Osteoblast (primary cell): ENCODE measurements at regions not wholly inside any gene's neighbourhood (a gene's known extent, or its start where the extent isn't known, plus 50 kb on each side); places are given as distances from the start of the nearest gene placed in this dataset.

Source experiments
- DNase-seq: peaks from one replicate; pipeline ENCODE4 v3.0.0; 2011; ENCODE audit warnings: low spot score, mixed read lengths; ENCODE audit not compliant: insufficient read length; ENCODE audit errors: missing footprints
- H2AFZ ChIP-seq: 2 replicates; pipeline ENCODE4 v1.6.0; 2011; ENCODE audit warnings: mild to moderate bottlenecking, low read length
- H3K27ac ChIP-seq: 2 replicates; pipeline ENCODE4 v1.5.1; 2011; ENCODE audit warnings: mild to moderate bottlenecking, low read depth, low read length, moderate library complexity
- H3K27me3 ChIP-seq: 2 replicates; pipeline ENCODE4 v1.6.0; 2012; ENCODE audit warnings: mild to moderate bottlenecking, control low read depth, inconsistent platforms, low read length, moderate library complexity; ENCODE audit not compliant: insufficient read depth
- H3K36me3 ChIP-seq: 2 replicates; pipeline ENCODE4 v1.5.1; 2011; ENCODE audit warnings: mild to moderate bottlenecking, low read length, control low read depth, moderate library complexity; ENCODE audit not compliant: insufficient read depth
- H3K4me1 ChIP-seq: 2 replicates; pipeline ENCODE4 v1.5.1; 2011; ENCODE audit warnings: mild to moderate bottlenecking, low read length, control low read depth, moderate library complexity; ENCODE audit not compliant: insufficient read depth
- H3K4me2 ChIP-seq: 2 replicates; pipeline ENCODE4 v1.6.0; 2011; ENCODE audit warnings: mild to moderate bottlenecking, low read length; ENCODE audit not compliant: insufficient read depth
- H3K4me3 ChIP-seq: fragments of 200-600 bp; sonication (generic); 3 replicates; pipeline ENCODE4 v1.5.1; 2012; ENCODE audit warnings: mild to moderate bottlenecking, low read length, inconsistent platforms; ENCODE audit not compliant: insufficient read depth
- H3K79me2 ChIP-seq: 2 replicates; pipeline ENCODE4 v1.6.0; 2012; ENCODE audit warnings: mild to moderate bottlenecking, low read length, control low read depth, inconsistent platforms; ENCODE audit not compliant: insufficient read depth
- H3K9me3 ChIP-seq: 2 replicates; pipeline ENCODE4 v1.5.1; 2011; ENCODE audit warnings: low read depth, low read length, control low read depth
- H4K20me1 ChIP-seq: 2 replicates; pipeline ENCODE4 v1.6.0; 2012; ENCODE audit warnings: mild to moderate bottlenecking, low read length, control low read depth; ENCODE audit not compliant: insufficient read depth
- CTCF ChIP-seq: IDR thresholded peaks from 2 replicates; pipeline ENCODE4 v1.5.1; 2011; ENCODE audit warnings: mild to moderate bottlenecking, low read depth, low read length, moderate library complexity; ENCODE audit errors: extremely low read depth

DNA sequence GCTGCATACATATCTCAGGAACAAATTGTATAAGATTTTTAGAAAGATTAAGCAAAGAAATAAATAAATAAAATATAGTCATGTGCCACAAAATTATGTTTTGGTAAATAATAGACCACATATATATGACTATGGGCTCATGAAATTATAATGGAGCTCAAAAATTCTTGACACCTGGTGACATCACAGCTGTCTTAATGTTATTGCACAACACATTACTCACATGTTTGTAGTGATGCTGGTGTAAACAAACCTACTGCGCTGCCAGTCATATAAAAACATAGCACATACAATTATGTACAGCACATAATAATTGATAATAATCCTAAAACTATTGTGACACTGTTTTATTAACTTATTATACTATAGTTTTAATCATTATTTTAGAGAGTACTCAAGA is 1159.1 kb downstream of the SI start:
- no peaks in the 10 kb centered on the region for H3K79me2 ChIP-seq
- no peaks in the 10 kb centered on the region for H4K20me1 ChIP-seq
- no peak overlapping the region for H3K27ac ChIP-seq
- H3K36me3 ChIP-seq = no peaks in the 10 kb centered on the region
- no peak for DNase-seq
- H3K4me1 ChIP-seq = no peaks in the 10 kb centered on the region
- H3K4me2 ChIP-seq = no peak overlapping the region
- TF ChIP-seq CTCF = no peak
- H3K4me3 ChIP-seq = no peak overlapping the region
- no peaks in the 10 kb centered on the region for H3K27me3 ChIP-seq
- H3K9me3 ChIP-seq = peaks cover 2% of the 10 kb centered on the region
- no peak overlapping the region for H2AFZ ChIP-seq

GRCh38 chr3:163916596-163917560 is 1161.4 kb downstream of the SI start:
- Histone ChIP-seq H3K27me3 (no peaks in the 10 kb centered on the region), H3K4me1 (no peaks in the 10 kb centered on the region), H3K36me3 (no peaks in the 10 kb centered on the region), H2AFZ (no peak overlapping the region), H3K79me2 (no peaks in the 10 kb centered on the region), H3K9me3 (peaks cover 2% of the 10 kb centered on the region), H3K27ac (no peak overlapping the region), H4K20me1 (no peaks in the 10 kb centered on the region), H3K4me3 (no peak overlapping the region), H3K4me2 (no peak overlapping the region)
- no peak for TF ChIP-seq CTCF
- DNase-seq = no peak

DNA sequence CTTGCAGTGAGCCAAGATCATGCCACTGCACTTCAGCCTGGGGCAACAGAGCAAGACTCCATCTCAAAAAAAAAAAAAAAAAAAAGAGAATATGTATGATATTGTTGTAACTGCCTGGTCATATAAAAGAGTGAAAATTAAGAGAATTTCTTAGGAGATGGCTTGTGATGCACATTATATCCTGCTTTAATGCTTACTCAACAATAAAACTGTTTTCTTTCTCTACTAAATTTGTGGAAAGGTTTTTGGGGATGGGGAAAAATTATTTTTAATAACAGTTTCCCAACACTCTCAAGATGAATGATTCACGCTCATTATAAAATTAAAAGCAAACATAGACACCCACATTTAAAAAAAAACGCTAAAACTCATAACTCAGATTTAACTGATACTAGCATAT is 1163.0 kb downstream of the SI start:
- no peak for TF ChIP-seq CTCF
- Histone ChIP-seq H3K27me3 (no peaks in the 10 kb centered on the region), H3K79me2 (no peaks in the 10 kb centered on the region), H4K20me1 (no peaks in the 10 kb centered on the region), H3K4me1 (no peaks in the 10 kb centered on the region), H3K4me2 (no peak overlapping the region), H2AFZ (no peak overlapping the region), H3K27ac (no peak overlapping the region), H3K36me3 (no peaks in the 10 kb centered on the region), H3K4me3 (no peak overlapping the region), H3K9me3 (no peaks in the 10 kb centered on the region)
- no peak for DNase-seq

DNA sequence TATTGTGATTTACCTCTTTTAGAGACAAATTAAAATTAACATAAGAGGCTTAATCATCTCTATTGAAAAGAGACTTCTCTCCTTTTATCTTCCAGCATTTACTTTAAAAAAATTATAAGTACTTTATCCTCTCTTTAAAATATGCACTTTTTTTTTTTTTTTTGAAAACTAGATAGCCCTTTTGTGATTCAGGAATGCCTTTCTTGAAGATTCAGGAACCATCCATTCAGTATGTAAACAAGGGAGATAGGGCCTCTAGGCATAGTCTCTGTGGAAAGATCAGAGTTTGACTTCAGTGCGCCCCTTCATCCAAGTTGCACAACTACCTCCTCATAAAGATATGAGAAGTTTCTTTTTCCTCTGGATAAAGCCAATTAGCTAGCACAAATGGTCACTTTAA is 1163.7 kb downstream of the SI start:
- Histone ChIP-seq H3K79me2 (no peaks in the 10 kb centered on the region), H3K36me3 (no peaks in the 10 kb centered on the region), H3K4me1 (no peaks in the 10 kb centered on the region), H3K27me3 (no peaks in the 10 kb centered on the region), H3K4me2 (no peak overlapping the region), H3K9me3 (no peaks in the 10 kb centered on the region), H4K20me1 (no peaks in the 10 kb centered on the region), H2AFZ (no peak overlapping the region), H3K27ac (no peak overlapping the region), H3K4me3 (no peak overlapping the region)
- peak; percentile 30 for DNase-seq
- no peak for TF ChIP-seq CTCF
